GM18507 (cell line): ENCODE measurements at regions not wholly inside any gene's neighbourhood (a gene's known extent, or its start where the extent isn't known, plus 50 kb on each side); places are given as distances from the start of the nearest gene placed in this dataset.

Experiments used
- DNase-seq: peaks from one replicate; pipeline ENCODE4 v3.0.0; 2011; ENCODE audit warnings: low read depth; ENCODE audit not compliant: insufficient read length; ENCODE audit errors: extremely low spot score
- FAIRE-seq: peaks from 2 replicates; lab custom pipeline; 2011; peaks lifted over from hg19 to GRCh38; lab: Jason Lieb, UNC

GRCh38 chrX:45353456-45353855, 152.8 kb upstream of the DIPK2B start:
- FAIRE-seq (no peak), DNase-seq (no peak)

- DNase-seq: no peak
- no peak for FAIRE-seq
Observed at GRCh38 chrX:45352611-45353010, 151.9 kb upstream of the DIPK2B start.

DNA sequence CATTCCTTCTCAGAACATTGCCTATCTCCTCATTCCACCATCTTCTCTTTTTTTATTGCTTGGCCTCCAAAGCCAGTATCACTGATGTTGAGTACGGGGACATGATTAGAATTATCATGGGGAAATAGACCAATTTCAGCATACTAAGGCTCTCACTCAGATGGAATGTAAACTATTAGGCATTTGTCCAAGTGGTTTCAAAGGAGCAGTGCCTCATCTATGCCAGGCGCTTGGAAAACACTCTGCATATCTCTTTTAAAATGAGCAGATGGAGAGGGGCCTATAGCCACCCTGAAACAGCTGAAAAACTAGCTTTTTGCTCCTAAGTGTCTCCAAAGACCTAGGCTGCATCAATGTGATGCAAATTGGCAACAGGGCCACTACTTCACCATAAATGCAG, 150.8 kb upstream of the DIPK2B start:
- DNase-seq (no peak), FAIRE-seq (no peak)

GRCh38 chrX:45348296-45348695, 147.6 kb upstream of the DIPK2B start:
- no peak for FAIRE-seq
- no peak for DNase-seq

- no peak for FAIRE-seq
- DNase-seq: no peak
Observed at GRCh38 chrX:45347877-45348276, 147.2 kb upstream of the DIPK2B start.

DNA sequence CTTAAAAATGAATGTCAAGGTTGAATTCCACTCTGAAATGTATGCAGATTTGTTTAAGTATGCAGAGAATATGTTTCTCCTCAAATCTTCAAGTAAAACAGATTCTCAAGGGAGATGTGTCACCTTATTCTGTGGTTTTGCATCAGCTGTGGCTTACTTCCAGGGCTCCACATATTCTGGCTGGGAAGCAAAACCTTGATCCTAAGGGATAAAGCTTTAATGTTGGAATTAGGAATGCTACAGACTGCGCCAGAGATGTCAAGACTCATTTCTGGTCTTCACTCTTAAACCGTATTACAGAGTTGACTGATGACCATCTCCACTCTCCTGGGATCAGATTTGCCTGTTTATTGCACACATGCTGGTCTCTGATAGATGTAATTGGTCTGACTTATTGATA, 143.9 kb upstream of the DIPK2B start:
- no peak for FAIRE-seq
- DNase-seq: no peak

GRCh38 chrX:45329217-45329616, 128.5 kb upstream of the DIPK2B start:
- DNase-seq (no peak), FAIRE-seq (no peak)

- FAIRE-seq: no peak
- no peak for DNase-seq
Observed at GRCh38 chrX:45324941-45325340, 124.3 kb upstream of the DIPK2B start.

DNA sequence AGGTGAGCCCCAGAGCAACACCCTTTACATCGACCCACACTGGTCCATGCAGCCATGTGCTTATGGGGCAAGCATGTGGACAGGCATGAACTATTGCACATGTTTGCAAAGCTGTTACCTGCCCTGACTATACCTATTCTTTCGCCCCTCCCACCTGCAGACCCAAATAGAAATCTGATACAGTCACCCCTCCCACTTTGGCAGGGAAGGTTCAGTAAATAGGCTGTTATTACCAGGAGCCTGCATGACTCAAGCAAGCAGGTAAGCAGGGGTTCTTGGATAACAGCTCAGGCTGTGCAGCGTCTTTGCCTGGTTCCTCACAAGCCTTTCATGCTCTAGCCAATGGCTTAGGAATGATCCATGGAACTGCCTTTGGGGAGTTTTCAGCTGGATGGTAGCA, 122.7 kb upstream of the DIPK2B start:
- FAIRE-seq (no peak), DNase-seq (no peak)

GRCh38 chrX:45322820-45323219, 122.1 kb upstream of the DIPK2B start:
- no peak for DNase-seq

GRCh38 chrX:45322382-45322781, 121.7 kb upstream of the DIPK2B start:
- FAIRE-seq (peak; percentile 49), DNase-seq (no peak)

More at GRCh38 chrX:45322820-45323219, 122.1 kb upstream of the DIPK2B start:
- FAIRE-seq: no peak

DNA sequence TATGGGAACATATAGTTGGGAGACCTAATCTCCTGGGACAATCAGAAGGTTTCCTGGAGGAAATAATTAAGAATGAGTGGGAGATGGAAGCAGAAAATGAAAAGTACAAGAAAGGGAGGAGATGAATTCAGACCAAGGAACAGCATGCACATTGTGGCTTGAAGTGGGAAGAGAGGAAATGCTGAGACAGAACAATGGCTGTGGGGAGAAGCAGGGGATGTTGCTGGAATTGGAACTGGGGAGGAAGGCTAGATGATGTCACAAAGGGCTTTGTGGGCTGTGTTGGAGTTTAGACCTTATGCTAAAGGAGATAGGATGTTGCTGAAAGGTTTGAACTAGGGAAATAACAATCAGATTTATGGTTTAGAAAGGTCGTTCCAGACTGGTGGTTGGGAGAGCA, 119.5 kb upstream of the DIPK2B start:
- FAIRE-seq (no peak), DNase-seq (no peak)

GRCh38 chrX:45309801-45310200, 109.1 kb upstream of the DIPK2B start:
- no peak for FAIRE-seq

DNA sequence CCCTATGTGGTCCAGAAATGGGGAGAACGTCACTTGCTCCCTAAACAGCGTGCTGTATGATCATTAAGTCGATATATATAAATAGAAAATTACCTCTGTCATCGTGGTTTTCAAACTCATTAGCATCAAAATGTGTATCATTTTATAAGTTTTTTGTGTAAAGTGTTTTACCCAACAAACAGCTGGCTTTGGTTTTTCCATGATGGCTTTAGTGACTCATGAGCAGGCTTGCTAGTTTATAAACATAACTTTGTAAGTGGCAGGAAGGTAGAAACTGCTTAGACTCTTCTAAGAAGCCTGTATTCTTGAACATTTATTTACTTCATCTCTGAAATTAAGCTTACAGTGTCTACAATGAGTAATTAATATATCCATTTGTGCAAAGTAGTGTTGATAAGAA, 108.4 kb upstream of the DIPK2B start:
- FAIRE-seq (no peak), DNase-seq (no peak)

More at GRCh38 chrX:45309801-45310200, 109.1 kb upstream of the DIPK2B start:
- no peak for DNase-seq

DNA sequence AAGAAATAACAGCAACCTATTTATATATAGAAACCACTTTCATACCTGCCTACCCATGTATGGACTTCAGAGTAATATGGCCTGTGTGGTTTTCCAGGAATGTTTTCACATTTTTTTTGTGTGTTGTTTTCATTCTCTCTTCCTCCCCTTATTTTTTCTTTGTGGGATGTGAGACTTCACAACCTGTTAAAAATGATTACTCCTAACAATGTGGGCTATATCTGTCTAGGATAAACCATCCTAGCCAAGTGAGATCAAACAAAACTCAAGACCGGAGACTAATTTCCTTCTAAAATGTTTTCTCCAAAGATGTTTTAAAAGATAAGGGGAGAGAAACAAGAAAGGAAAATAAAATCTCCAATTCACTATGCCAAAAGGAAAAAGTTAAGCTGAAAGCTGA, 106.1 kb upstream of the DIPK2B start:
- FAIRE-seq: no peak
- DNase-seq: no peak

DNA sequence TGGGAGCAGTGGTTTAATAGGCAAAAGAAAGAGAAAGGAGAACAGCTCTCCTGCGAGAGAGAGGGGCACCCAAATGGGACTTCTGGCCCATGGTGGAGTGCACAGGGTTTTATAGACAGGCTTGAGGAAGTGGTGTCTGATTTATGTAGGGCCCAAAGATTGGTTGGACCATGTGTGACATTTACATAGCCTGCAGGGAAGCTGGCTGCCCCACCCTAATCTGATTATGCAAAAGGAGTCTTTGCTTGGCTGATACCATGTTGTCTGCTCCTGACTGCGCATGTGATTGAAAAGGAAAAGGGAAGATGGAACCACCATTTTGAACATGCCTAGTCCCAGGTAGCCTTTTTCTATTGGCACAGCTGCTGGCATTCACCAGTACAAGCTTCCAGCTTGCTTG, 100.0 kb upstream of the DIPK2B start:
- DNase-seq (no peak), FAIRE-seq (no peak)

- DNase-seq: no peak
- no peak for FAIRE-seq
Observed at GRCh38 chrX:45295259-45295986, 94.7 kb upstream of the DIPK2B start.

GRCh38 chrX:45274576-45274975, 73.9 kb upstream of the DIPK2B start:
- FAIRE-seq (no peak), DNase-seq (no peak)

DNA sequence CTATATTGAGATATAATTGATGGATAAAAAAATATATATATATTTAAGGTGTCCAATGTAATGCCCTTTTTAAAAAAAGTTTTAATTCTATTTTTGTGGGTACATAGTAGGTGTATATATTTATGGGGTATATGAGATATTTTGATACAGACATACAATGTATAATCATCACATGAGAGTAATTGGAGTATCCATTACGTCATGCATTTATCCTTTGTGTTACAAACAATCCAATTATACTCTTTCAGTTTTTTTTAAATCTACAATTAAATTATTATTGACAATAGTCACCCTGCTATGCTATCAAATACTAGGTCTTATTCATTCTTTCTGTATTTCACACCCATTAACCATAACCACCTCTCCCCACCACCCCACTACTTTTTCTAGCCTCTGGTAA, 66.3 kb upstream of the DIPK2B start:
- no peak for FAIRE-seq
- no peak for DNase-seq

DNA sequence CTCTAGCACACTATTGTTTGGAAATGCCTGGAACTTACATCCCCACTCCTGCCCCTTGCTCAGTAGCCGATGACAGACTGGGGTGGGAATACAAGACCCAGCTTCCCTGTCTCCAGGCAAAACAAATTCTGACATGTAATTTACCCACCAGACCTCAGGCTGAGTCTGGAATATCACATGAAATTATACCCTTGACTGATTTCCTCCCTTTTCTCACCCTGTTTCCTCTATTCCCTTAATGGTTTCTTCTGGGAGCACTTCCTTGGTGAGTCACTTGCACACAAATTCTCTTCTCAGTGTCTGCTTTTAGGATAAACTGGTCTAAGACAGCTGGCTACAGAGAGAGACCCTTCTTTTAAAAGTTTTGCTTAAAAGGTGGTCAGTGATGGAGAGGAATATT, 65.8 kb upstream of the DIPK2B start:
- FAIRE-seq: no peak
- DNase-seq: no peak

GRCh38 chrX:45264865-45265264, 64.2 kb upstream of the DIPK2B start:
- DNase-seq (no peak), FAIRE-seq (no peak)

DNA sequence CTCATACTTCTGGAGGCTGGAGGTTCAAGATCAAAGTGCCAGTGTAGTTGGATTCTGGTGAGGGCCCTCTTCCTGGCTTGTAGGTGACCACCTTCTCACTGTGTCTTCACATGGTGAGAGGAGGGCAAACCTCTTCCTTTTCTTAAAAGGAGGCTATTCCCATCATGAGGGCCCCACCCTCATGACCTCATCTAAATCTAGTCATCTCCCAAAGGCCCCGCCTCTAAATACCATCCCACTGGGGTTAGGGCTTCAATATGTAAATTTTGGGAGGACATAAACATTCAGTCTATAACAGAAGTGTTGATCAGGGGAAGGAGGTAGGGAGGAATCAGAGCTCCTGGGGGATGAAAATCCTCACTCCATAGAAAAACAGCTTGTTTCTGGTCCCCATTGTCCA, 60.8 kb upstream of the DIPK2B start:
- DNase-seq (no peak), FAIRE-seq (no peak)
